Heart left ventricle (tissue), 16 donors: ENCODE measurements at regions not wholly inside any gene's neighbourhood (a gene's known extent, or its start where the extent isn't known, plus 50 kb on each side); places are given as distances from the start of the nearest gene placed in this dataset.
A peak's percentile ranks its signal among the peaks of the same experiment; 100 is the strongest.

Experiments used
- ATAC-seq, 4 donors: fragments of 200-7000 bp; cut with Tn5 transposase; one replicate each; pipeline ENCODE4 v1.9.1; 2020 to 2022; ENCODE audit warnings: moderate library complexity in 4 of 4, mild to moderate bottlenecking in 3 of 4, moderate number of reproducible peaks in 1 of 4
- DNase-seq, 5 donors: peaks; one replicate each; pipeline ENCODE4 v3.0.0-alpha.2; 2020
- H3K27ac ChIP-seq, 12 donors: fragments of 200-600 bp; sonication (generic) in 4 of 12; one replicate each; pipeline versions ENCODE4 v1.5.0 to v1.8.0; 2016 to 2022; ENCODE audit warnings: mild to moderate bottlenecking in 2 of 12
- H3K27me3 ChIP-seq, 9 donors: fragments of 200-600 bp; sonication (generic) in 2 of 9; one replicate each; pipeline versions ENCODE4 v1.5.1 to v1.8.0; 2016 to 2022; ENCODE audit warnings: mild to moderate bottlenecking in 3 of 9
- H3K36me3 ChIP-seq, 9 donors: fragments of 200-600 bp; sonication (generic) in 2 of 9; one replicate each; pipeline versions ENCODE4 v1.5.0 to v1.8.0; 2018 to 2022; ENCODE audit warnings: mild to moderate bottlenecking in 2 of 9
- H3K4me1 ChIP-seq, 12 donors: fragments of 200-600 bp; sonication (generic) in 4 of 12; one replicate each; pipeline versions ENCODE4 v1.5.0 to v1.8.0; 2016 to 2022; ENCODE audit warnings: mild to moderate bottlenecking in 3 of 12
- H3K4me3 ChIP-seq, 12 donors: fragments of 200-600 bp; sonication (generic) in 4 of 12; one replicate each; pipeline versions ENCODE4 v1.5.0 to v1.8.0; 2017 to 2022; ENCODE audit warnings: mild to moderate bottlenecking in 9 of 12, moderate library complexity in 4 of 12
- H3K9me3 ChIP-seq, 12 donors: fragments of 200-600 bp; sonication (generic) in 4 of 12; one replicate each; pipeline versions ENCODE4 v1.5.0 to v1.8.0; 2016 to 2022; ENCODE audit warnings: mild to moderate bottlenecking in 1 of 12
- POLR2A ChIP-seq, 2 donors: fragments of 450-650 bp; IDR thresholded peaks; one replicate each; pipeline ENCODE4 v1.6.1; 2017; ENCODE audit warnings: antibody characterized with exemption in 2 of 2, mild to moderate bottlenecking in 2 of 2, moderate library complexity in 2 of 2
- WGBS, 4 donors: extraction: QIAGEN DNeasy Blood & Tissue Kit in 2 of 4; methylation state at CpG; one replicate each; pipeline versions ENCODE4 v1.1.5 to v1.1.7; 2013 to 2018; 5-methylcytosine and 5-hydroxymethylcytosine counted together
- intact Hi-C, 10 donors: fragments of 100-400 bp; cut with DNase I; formaldehyde crosslinking; loops; one replicate each; pipeline versions ENCODE4 v1.11.1 to v1.14.2; 2022
- TF ChIP-seq, protein P1 (sequence below), 12 donors: fragments of 200-600 bp; sonication (generic) in 4 of 12; IDR thresholded peaks; one replicate each; pipeline versions ENCODE4 v1.5.0 to v1.8.0; 2018 to 2022; ENCODE audit warnings: antibody characterized with exemption in 12 of 12, mild to moderate bottlenecking in 5 of 12
- donor health status: ischemic (EF 13 %, LVEDD 7.1; RV severe dilation, severe dysfunction).
- donor health status: healthy with polysubstance abuse.
- donor health status: DM: no; HTN: yes; CAD: no.
- donor health status: DM: no; HTN: no; CAD: no.
- donor health status: ischemic (EF 25% LVEDD 6.9; RV normal size, moderate dysfunction).
- donor health status: ischemic (EF 25% LVEDD 5.7; RV mildly dilated, moderate dysfunction).
- donor health status: healthy.
- donor health status: DM: yes; HTN: yes; CAD: no.
- donor health status: ischemic (EF 35%, LVEDD 5.7; RV mildly dilated, moderate dysfunction).
- donor health status: nonischemic (EF 11% LVEDD 7.7; RV severe dilation, severe dysfunction).
- donor health status: DM: yes; HTN: yes; CAD: no.
- donor health status: PGD.
- donor health status: ischemic (EF 29% LVEDD 5.4; RV normal size, mild dysfunction).
- donor health status: nonischemic (EF 23%, LVEDD 6.1; RV moderate dilation, normal function).

DNA sequence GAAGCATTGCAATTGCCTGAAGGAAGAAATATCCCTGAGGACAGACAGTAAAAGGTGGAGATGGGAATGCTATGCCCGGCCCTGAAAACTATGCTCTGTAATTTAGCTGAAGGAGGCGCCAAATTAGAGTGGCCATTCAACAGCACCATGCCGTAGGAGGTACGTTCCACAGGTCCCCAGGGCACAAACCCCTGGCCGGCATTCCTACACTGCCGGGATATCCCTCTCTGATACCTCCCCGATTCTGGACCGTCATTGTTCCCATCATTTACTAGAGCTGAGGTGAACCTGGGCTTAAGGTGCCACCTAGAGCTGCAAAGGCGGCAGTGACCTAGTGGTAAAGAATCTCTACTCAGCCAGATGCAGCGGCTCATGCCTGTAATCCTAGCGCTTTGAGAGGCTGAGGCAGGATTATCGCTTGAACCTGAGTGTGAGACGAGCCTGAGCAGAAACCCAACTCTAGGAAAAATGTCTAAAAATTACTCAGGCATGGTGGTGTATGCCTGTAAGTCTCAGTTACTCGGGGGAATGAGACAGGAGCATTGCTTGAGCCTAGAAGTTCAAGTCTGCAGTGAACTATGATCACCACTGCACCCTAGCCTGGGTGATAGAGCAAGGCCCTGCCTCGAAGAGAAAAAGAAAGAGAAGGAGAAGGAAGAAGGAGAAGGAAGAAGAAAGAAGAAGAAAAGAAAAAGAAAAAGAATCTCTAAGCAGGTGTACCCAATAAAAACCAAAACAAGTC, 53.0 kb upstream of the TNKS2 start:
- intact Hi-C loops, result loop anchor here in 1 of 10 donors (5.0 to 10.0 kb wide), 2 partner anchors 108 to 360 kb away; no protein-coding TSS in a partner anchor
- ATAC-seq, result peak in 3 of 4 donors; percentile 56 to 80 (median 65)

DNA sequence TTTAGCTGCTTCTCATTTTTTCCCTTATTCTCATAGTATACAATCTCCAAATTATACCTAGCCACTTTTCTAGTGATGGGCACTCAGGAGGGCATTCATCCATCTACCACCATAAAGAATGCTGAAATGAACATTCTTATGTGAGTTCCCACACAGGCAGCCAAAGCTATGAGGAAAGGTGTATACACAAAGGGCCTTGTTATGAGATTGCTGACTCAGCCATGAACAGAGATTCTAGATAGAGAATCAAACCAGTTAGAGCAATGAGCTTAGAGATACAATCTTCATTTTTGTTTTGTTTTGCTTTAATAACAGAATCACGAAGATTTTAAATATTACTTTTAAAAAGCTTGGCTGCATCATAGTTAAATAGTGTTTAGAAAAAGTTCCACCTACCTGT, 54.8 kb upstream of the TNKS2 start:
- no peaks in the 10 kb centered on the region for H3K36me3 ChIP-seq

More for the DNA sequence above, 53.0 kb upstream of the TNKS2 start:
- Histone ChIP-seq H3K9me3 (peaks cover 0 to 10% (median 0%) of the 10 kb centered on the region in 12 donors), H3K4me3 (no peak overlapping the region), H3K27ac (no peak overlapping the region), H3K27me3 (peaks cover 0 to 14% (median 0%) of the 10 kb centered on the region in 9 donors), H3K4me1 (peaks cover 0 to 5% (median 0%) of the 10 kb centered on the region in 12 donors), H3K36me3 (no peaks in the 10 kb centered on the region)
- WGBS, 4 donors, result 24 to 32% (median 26%) methylated on average over 14 to 15 of the region's 15 CpGs
- no peak for TF ChIP-seq POLR2A (IDR thresholded peaks at IDR 0.05)
- TF ChIP-seq, protein P1, sequence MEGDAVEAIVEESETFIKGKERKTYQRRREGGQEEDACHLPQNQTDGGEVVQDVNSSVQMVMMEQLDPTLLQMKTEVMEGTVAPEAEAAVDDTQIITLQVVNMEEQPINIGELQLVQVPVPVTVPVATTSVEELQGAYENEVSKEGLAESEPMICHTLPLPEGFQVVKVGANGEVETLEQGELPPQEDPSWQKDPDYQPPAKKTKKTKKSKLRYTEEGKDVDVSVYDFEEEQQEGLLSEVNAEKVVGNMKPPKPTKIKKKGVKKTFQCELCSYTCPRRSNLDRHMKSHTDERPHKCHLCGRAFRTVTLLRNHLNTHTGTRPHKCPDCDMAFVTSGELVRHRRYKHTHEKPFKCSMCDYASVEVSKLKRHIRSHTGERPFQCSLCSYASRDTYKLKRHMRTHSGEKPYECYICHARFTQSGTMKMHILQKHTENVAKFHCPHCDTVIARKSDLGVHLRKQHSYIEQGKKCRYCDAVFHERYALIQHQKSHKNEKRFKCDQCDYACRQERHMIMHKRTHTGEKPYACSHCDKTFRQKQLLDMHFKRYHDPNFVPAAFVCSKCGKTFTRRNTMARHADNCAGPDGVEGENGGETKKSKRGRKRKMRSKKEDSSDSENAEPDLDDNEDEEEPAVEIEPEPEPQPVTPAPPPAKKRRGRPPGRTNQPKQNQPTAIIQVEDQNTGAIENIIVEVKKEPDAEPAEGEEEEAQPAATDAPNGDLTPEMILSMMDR (IDR thresholded peaks at IDR 0.05), result peak in 5 of 12 donors; percentile 16 to 42 (median 26)
- peak in 2 of 5 donors; percentile 28 for DNase-seq

GRCh38 chr10:91742229-91742628, 56.0 kb upstream of the TNKS2 start:
- DNase-seq (no peak), ATAC-seq (no peak)
- WGBS, 4 donors, result 20 to 40% (median 24%) methylated on average over 1 of the region's 1 CpG
- no peak for TF ChIP-seq POLR2A (IDR thresholded peaks at IDR 0.05)
- TF ChIP-seq, protein P1 (IDR thresholded peaks at IDR 0.05), result no peak
- H3K27me3 ChIP-seq, result peaks cover 0 to 32% (median 0%) of the 10 kb centered on the region in 9 donors
- no peaks in the 10 kb centered on the region for H3K36me3 ChIP-seq
- H3K27ac ChIP-seq, result no peak overlapping the region
- no peak overlapping the region for H3K4me3 ChIP-seq
- H3K9me3 ChIP-seq, result peaks cover 0 to 10% (median 0%) of the 10 kb centered on the region in 12 donors
- intact Hi-C loops, result loop anchor here in 1 of 10 donors (10.0 kb wide), 1 partner anchor 357 kb away; no protein-coding TSS in a partner anchor
- H3K4me1 ChIP-seq, result peaks cover 0 to 5% (median 0%) of the 10 kb centered on the region in 12 donors

More for the DNA sequence above, 54.8 kb upstream of the TNKS2 start:
- Histone ChIP-seq H3K4me3 (no peak overlapping the region), H3K9me3 (peaks cover 0 to 10% (median 0%) of the 10 kb centered on the region in 12 donors), H3K27ac (no peak overlapping the region), H3K4me1 (peaks cover 0 to 5% (median 0%) of the 10 kb centered on the region in 12 donors), H3K27me3 (peaks cover 0 to 24% (median 0%) of the 10 kb centered on the region in 9 donors)
- DNase-seq, result no peak
- no peak for ATAC-seq
- intact Hi-C loops, result loop anchor here in 1 of 10 donors (10.0 kb wide), 1 partner anchor 359 kb away; no protein-coding TSS in a partner anchor
- WGBS, 4 donors, result 82 to 98% (median 92%) methylated on average over 1 of the region's 1 CpG
- TF ChIP-seq POLR2A (IDR thresholded peaks at IDR 0.05), result no peak
- TF ChIP-seq, protein P1 (IDR thresholded peaks at IDR 0.05), result no peak

DNA sequence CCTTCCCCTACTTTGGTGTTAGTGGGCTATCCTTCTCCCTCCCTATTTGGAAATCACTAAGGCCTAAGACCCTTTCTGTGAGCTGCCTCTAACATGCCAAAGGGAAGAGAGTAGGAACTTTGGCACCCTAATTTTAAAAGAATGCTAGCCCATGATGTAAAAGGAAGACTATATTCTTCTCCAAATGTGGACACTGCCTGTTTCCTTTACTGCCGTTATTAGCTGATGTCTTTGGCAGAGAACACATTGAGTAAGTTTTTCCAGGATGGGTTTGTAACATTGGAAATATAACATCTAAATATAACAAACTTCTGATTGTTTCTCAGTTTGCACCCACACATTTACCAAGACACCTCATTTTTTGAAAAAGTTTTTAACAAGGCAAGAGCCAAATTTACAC, 56.9 kb upstream of the TNKS2 start:
- ATAC-seq (no peak), DNase-seq (no peak)
- H3K27ac ChIP-seq, result no peak overlapping the region
- H3K9me3 ChIP-seq, result peaks cover 0 to 7% (median 0%) of the 10 kb centered on the region in 12 donors
- no peak overlapping the region for H3K4me3 ChIP-seq
- 41 to 62% (median 44%) methylated on average over 1 of the region's 1 CpG for WGBS, 4 donors
- intact Hi-C loops, result loop anchor here in 1 of 10 donors (10.0 kb wide), 1 partner anchor 357 kb away; no protein-coding TSS in a partner anchor
- H3K4me1 ChIP-seq, result peaks cover 0 to 5% (median 0%) of the 10 kb centered on the region in 12 donors
- no peaks in the 10 kb centered on the region for H3K36me3 ChIP-seq
- peaks cover 0 to 32% (median 0%) of the 10 kb centered on the region in 9 donors for H3K27me3 ChIP-seq
- TF ChIP-seq POLR2A (IDR thresholded peaks at IDR 0.05), result no peak
- TF ChIP-seq, protein P1 (IDR thresholded peaks at IDR 0.05), result no peak
